ENCODE measurements at regions not wholly inside any gene's neighbourhood (a gene's known extent, or its start where the extent isn't known, plus 50 kb on each side); places are given as distances from the start of the nearest gene placed in this dataset.
"Not testable (repeated sequence)": the region's sequence is repeated elsewhere in the genome, so short reads cannot be mapped to it uniquely, and the experiment has no call there.

GRCh38 chr6:165837948-165838745 lies 175.1 kb upstream of the PDE10A start:
- Histone ChIP-seq H3K9ac (ENCODE audit: low read length) (no peak overlapping the region), H3K27me3 (ENCODE audit: control insufficient read depth, insufficient read depth, low read length) (no peaks in the 10 kb centered on the region), H3K4me1 (ENCODE audit: control insufficient read depth, insufficient read depth, low read length) (no peaks in the 10 kb centered on the region), H3K36me3 (ENCODE audit: control insufficient read depth, insufficient read depth, low read length) (no peaks in the 10 kb centered on the region), H3K4me3 (ENCODE audit: low read length) (no peak overlapping the region), H3K9me3 (ENCODE audit: control insufficient read depth, low read length) (no peaks in the 10 kb centered on the region)

DNA sequence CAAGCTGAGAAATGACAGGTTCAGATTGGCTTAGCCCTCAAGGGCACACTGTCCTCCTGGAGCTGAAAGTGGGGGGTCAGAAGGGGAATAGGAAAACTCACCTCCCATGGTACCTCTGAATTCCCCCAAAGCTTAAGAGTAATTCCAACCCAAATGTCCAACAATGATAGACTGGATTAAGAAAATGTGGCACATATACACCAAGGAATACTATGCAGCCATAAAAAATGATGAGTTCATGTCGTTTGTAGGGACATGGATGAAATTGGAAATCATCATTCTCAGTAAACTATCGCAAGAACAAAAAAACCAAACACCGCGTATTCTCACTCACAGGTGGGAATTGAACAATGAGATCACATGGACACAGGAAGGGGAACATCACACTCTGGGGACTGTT lies 173.6 kb upstream of the PDE10A start:
- H3K4me1 ChIP-seq (ENCODE audit: control insufficient read depth, insufficient read depth, low read length); H3K27me3 ChIP-seq (ENCODE audit: control insufficient read depth, insufficient read depth, low read length); H3K9ac ChIP-seq (ENCODE audit: low read length); H3K36me3 ChIP-seq (ENCODE audit: control insufficient read depth, insufficient read depth, low read length); H3K9me3 ChIP-seq (ENCODE audit: control insufficient read depth, low read length); H3K4me3 ChIP-seq (ENCODE audit: low read length): not testable (repeated sequence)

DNA sequence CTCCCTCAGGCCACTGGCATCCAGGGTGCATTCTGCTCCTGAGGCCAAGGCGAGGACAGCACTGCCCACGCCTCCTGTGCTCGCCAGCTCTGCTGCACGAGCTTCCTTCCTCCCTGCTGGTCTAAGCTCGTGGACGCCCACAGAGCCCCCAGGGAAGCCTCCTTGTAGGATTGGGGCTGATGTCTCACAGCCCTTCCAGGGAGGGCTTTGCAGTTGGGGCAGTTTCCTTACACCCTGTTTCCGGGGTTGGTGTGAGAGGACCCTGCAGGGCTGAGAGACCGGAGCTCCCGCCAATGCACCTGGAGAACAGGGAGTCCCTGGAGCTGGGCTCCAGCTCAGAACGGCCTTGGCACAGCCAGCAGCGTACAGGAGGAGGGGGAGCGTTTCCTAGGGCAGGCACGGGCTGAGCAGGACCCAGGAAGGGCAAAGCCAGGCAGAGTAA lies 172.4 kb upstream of the PDE10A start:
- no peaks in the 10 kb centered on the region for H3K27me3 ChIP-seq (ENCODE audit: control insufficient read depth, insufficient read depth, low read length)
- no peaks in the 10 kb centered on the region for H3K4me1 ChIP-seq (ENCODE audit: control insufficient read depth, insufficient read depth, low read length)
- no peaks in the 10 kb centered on the region for H3K36me3 ChIP-seq (ENCODE audit: control insufficient read depth, insufficient read depth, low read length)
- H3K4me3 ChIP-seq (ENCODE audit: low read length), result no peak overlapping the region
- no peaks in the 10 kb centered on the region for H3K9me3 ChIP-seq (ENCODE audit: control insufficient read depth, low read length)
- no peak overlapping the region for H3K9ac ChIP-seq (ENCODE audit: low read length)

- Histone ChIP-seq H3K36me3 (ENCODE audit: control insufficient read depth, insufficient read depth, low read length) (no peaks in the 10 kb centered on the region), H3K4me3 (ENCODE audit: low read length) (no peak overlapping the region), H3K4me1 (ENCODE audit: control insufficient read depth, insufficient read depth, low read length) (no peaks in the 10 kb centered on the region), H3K27me3 (ENCODE audit: control insufficient read depth, insufficient read depth, low read length) (no peaks in the 10 kb centered on the region), H3K9ac (ENCODE audit: low read length) (no peak overlapping the region), H3K9me3 (ENCODE audit: control insufficient read depth, low read length) (no peaks in the 10 kb centered on the region)
These were observed 171.7 kb upstream of the PDE10A start for GRCh38 chr6:165834613-165835259.

GRCh38 chr6:165833355-165833754 lies 170.3 kb upstream of the PDE10A start:
- no peaks in the 10 kb centered on the region for H3K9me3 ChIP-seq (ENCODE audit: control insufficient read depth, low read length)
- H3K4me3 ChIP-seq (ENCODE audit: low read length), result no peak overlapping the region
- no peaks in the 10 kb centered on the region for H3K27me3 ChIP-seq (ENCODE audit: control insufficient read depth, insufficient read depth, low read length)

DNA sequence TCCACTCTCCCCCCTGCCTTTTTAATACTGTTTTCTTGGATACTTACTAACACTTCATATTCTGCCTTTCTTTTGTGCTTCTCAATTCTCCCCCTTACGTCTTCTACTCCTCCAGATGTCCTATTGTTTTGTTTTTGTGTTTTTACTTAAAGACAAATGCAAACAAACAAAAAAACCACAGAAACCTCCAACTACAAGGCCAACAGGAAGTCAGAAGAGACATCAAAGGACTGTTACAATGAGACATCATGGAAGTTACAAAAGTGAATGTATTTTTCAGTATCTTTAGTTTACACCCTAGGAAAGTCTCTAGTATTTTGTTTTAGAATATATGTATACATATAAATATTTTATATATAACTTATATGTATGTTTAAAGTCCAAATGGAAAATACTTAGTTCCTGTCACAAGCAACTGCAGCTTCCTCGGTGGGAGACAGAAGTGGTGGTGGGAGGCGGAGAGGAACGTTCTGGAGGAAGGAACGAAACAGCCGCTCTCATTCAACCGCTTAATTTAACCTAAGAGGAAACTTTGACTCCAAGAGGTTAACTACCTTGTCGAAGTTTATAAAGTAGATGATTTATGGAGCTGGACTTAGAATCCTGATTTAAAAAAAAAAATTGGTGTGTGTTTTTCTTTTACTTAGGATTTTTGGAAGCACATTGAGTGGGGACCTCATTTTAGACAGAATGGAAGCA lies 168.9 kb upstream of the PDE10A start:
- H3K4me1 ChIP-seq (ENCODE audit: control insufficient read depth, insufficient read depth, low read length), result no peaks in the 10 kb centered on the region
- no peaks in the 10 kb centered on the region for H3K36me3 ChIP-seq (ENCODE audit: control insufficient read depth, insufficient read depth, low read length)
- no peak overlapping the region for H3K4me3 ChIP-seq (ENCODE audit: low read length)
- no peak overlapping the region for H3K9ac ChIP-seq (ENCODE audit: low read length)
- no peaks in the 10 kb centered on the region for H3K9me3 ChIP-seq (ENCODE audit: control insufficient read depth, low read length)
- no peaks in the 10 kb centered on the region for H3K27me3 ChIP-seq (ENCODE audit: control insufficient read depth, insufficient read depth, low read length)

More at GRCh38 chr6:165833355-165833754, 170.3 kb upstream of the PDE10A start:
- no peaks in the 10 kb centered on the region for H3K4me1 ChIP-seq (ENCODE audit: control insufficient read depth, insufficient read depth, low read length)
- no peak overlapping the region for H3K9ac ChIP-seq (ENCODE audit: low read length)
- no peaks in the 10 kb centered on the region for H3K36me3 ChIP-seq (ENCODE audit: control insufficient read depth, insufficient read depth, low read length)

- Histone ChIP-seq H3K9ac (ENCODE audit: low read length) (no peak overlapping the region), H3K9me3 (ENCODE audit: control insufficient read depth, low read length) (no peaks in the 10 kb centered on the region), H3K27me3 (ENCODE audit: control insufficient read depth, insufficient read depth, low read length) (no peaks in the 10 kb centered on the region), H3K36me3 (ENCODE audit: control insufficient read depth, insufficient read depth, low read length) (no peaks in the 10 kb centered on the region), H3K4me3 (ENCODE audit: low read length) (no peak overlapping the region), H3K4me1 (ENCODE audit: control insufficient read depth, insufficient read depth, low read length) (no peaks in the 10 kb centered on the region)
These were observed 167.7 kb upstream of the PDE10A start for GRCh38 chr6:165830761-165831160.

- Histone ChIP-seq H3K9ac (ENCODE audit: low read length) (no peak overlapping the region), H3K4me1 (ENCODE audit: control insufficient read depth, insufficient read depth, low read length) (no peaks in the 10 kb centered on the region), H3K9me3 (ENCODE audit: control insufficient read depth, low read length) (no peaks in the 10 kb centered on the region), H3K27me3 (ENCODE audit: control insufficient read depth, insufficient read depth, low read length) (no peaks in the 10 kb centered on the region), H3K4me3 (ENCODE audit: low read length) (no peak overlapping the region), H3K36me3 (ENCODE audit: control insufficient read depth, insufficient read depth, low read length) (no peaks in the 10 kb centered on the region)
These were observed 166.3 kb upstream of the PDE10A start for GRCh38 chr6:165829376-165829775.

- no peaks in the 10 kb centered on the region for H3K9me3 ChIP-seq (ENCODE audit: control insufficient read depth, low read length)
- no peaks in the 10 kb centered on the region for H3K4me1 ChIP-seq (ENCODE audit: control insufficient read depth, insufficient read depth, low read length)
- no peaks in the 10 kb centered on the region for H3K27me3 ChIP-seq (ENCODE audit: control insufficient read depth, insufficient read depth, low read length)
- no peak overlapping the region for H3K9ac ChIP-seq (ENCODE audit: low read length)
- H3K4me3 ChIP-seq (ENCODE audit: low read length), result no peak overlapping the region
- H3K36me3 ChIP-seq (ENCODE audit: control insufficient read depth, insufficient read depth, low read length), result no peaks in the 10 kb centered on the region
These were observed 164.1 kb upstream of the PDE10A start for GRCh38 chr6:165827190-165827518.

DNA sequence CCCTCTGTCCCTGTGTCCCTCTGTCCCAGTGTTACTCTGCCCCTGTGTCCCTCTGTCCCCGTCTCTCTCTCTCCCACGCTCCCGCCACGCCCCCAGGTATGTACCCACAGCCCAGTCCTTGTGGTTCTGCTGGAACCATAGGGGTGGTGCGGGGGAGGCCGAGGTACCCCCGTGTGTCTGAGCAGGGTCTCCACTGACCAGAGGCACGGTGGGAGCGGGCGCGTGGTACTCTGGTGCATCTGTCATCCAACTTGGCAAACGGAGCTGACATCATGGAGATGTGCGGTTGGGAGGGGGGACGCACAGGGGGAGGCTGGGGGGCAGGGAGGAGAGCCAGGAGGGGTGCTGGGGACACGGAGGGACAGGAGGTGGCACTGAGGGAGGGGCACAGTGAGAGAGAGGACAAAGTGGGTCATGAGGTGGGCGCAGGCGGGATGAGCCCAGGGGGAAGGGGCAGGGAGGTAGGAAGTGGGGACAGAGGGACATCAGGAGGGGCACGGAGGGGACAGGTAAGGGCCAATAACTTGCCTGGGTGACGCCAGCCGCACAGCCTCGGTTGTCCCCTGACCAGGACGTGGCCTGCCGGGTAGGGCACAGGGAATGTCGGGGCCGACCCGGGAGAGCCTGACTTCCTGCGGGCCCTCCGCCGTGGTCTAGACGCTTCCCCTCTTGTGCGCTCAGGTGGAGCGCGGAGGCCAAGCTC lies 163.6 kb upstream of the PDE10A start:
- Histone ChIP-seq H3K4me1 (ENCODE audit: control insufficient read depth, insufficient read depth, low read length) (no peaks in the 10 kb centered on the region), H3K27me3 (ENCODE audit: control insufficient read depth, insufficient read depth, low read length) (no peaks in the 10 kb centered on the region), H3K9me3 (ENCODE audit: control insufficient read depth, low read length) (no peaks in the 10 kb centered on the region), H3K36me3 (ENCODE audit: control insufficient read depth, insufficient read depth, low read length) (no peaks in the 10 kb centered on the region), H3K4me3 (ENCODE audit: low read length) (no peak overlapping the region), H3K9ac (ENCODE audit: low read length) (no peak overlapping the region)

GRCh38 chr6:165825256-165825815 lies 162.3 kb upstream of the PDE10A start:
- H3K36me3 ChIP-seq (ENCODE audit: control insufficient read depth, insufficient read depth, low read length), result no peaks in the 10 kb centered on the region
- H3K9ac ChIP-seq (ENCODE audit: low read length), result no peak overlapping the region
- H3K9me3 ChIP-seq (ENCODE audit: control insufficient read depth, low read length), result no peaks in the 10 kb centered on the region
- no peaks in the 10 kb centered on the region for H3K27me3 ChIP-seq (ENCODE audit: control insufficient read depth, insufficient read depth, low read length)
- H3K4me1 ChIP-seq (ENCODE audit: control insufficient read depth, insufficient read depth, low read length), result no peaks in the 10 kb centered on the region
- H3K4me3 ChIP-seq (ENCODE audit: low read length), result no peak overlapping the region
